B cell (primary cell): ENCODE measurements at regions not wholly inside any gene's neighbourhood (a gene's known extent, or its start where the extent isn't known, plus 50 kb on each side); places are given as distances from the start of the nearest gene placed in this dataset.

Experiments used
- CTCF ChIP-seq: fragments of 200-600 bp; IDR thresholded peaks from one replicate; pipeline ENCODE4 v1.8.0; 2022; ENCODE audit warnings: antibody characterized with exemption, mild to moderate bottlenecking
- EZH2 ChIP-seq: IDR thresholded peaks from 2 replicates; pipeline ENCODE4 v1.6.1; 2012; ENCODE audit warnings: borderline replicate concordance, low read depth, mild to moderate bottlenecking, moderate library complexity, low read length; ENCODE audit not compliant: insufficient read depth, poor library complexity, severe bottlenecking

GRCh38 chr10:9800571-9800970, 1217.1 kb upstream of the CELF2 start:
- TF ChIP-seq CTCF (no peak), EZH2 (no peak)
